ENCODE measurements at regions not wholly inside any gene's neighbourhood (a gene's known extent, or its start where the extent isn't known, plus 50 kb on each side); places are given as distances from the start of the nearest gene placed in this dataset.

DNA sequence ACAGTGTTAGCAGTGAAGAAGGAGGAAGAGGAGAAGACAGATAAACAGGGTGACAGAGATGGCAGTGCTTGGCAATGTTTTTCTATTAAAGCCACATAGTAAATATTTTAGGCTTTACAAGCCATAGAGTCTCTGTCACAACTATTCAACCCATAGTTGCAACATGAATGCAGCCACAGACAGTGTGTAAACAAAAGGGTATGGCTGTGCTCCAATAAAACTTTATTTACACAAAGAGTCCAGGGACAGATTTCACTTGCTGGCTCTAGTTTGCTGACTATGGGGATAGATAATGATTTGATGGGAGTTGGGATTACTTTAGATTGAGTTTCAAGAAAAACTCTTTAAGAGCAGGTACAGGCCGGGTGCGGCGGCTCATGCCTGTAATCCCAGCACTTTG lies 224.8 kb upstream of the SEMA6A start:
- H4K8ac ChIP-seq (replicated peaks; ENCODE audit: insufficient read length, low read depth, low read length) = no peak overlapping the region
- no peak overlapping the region for H3K4me3 Mint-ChIP-seq
- no peak overlapping the region for H2BK15ac ChIP-seq (ENCODE audit: low read depth, low read length)
- TF ChIP-seq, protein P1, sequence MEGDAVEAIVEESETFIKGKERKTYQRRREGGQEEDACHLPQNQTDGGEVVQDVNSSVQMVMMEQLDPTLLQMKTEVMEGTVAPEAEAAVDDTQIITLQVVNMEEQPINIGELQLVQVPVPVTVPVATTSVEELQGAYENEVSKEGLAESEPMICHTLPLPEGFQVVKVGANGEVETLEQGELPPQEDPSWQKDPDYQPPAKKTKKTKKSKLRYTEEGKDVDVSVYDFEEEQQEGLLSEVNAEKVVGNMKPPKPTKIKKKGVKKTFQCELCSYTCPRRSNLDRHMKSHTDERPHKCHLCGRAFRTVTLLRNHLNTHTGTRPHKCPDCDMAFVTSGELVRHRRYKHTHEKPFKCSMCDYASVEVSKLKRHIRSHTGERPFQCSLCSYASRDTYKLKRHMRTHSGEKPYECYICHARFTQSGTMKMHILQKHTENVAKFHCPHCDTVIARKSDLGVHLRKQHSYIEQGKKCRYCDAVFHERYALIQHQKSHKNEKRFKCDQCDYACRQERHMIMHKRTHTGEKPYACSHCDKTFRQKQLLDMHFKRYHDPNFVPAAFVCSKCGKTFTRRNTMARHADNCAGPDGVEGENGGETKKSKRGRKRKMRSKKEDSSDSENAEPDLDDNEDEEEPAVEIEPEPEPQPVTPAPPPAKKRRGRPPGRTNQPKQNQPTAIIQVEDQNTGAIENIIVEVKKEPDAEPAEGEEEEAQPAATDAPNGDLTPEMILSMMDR (conservative IDR thresholded peaks at IDR 0.05) = no peak
- H3K56ac ChIP-seq (ENCODE audit: insufficient read length, low read depth, low read length) = no peak overlapping the region
- no peak overlapping the region for H3T11ph ChIP-seq (ENCODE audit: low read length)
- no peak overlapping the region for H3K18ac ChIP-seq (ENCODE audit: insufficient read length, low read depth, low read length)
- no peaks in the 10 kb centered on the region for H3K4me1 ChIP-seq (ENCODE audit: insufficient read depth, low read length)
- H3K14ac ChIP-seq (ENCODE audit: insufficient read depth, low read length) = no peak overlapping the region
- H3K36me3 Mint-ChIP-seq (ENCODE audit: insufficient read depth in 1 of 3, low read depth in 3 of 3) = no peaks in the 10 kb centered on the region; a peak in 1 of 7 replicates
- no peak overlapping the region for H4K5ac ChIP-seq (ENCODE audit: insufficient read length, low read depth, low read length)
- H3K23me2 ChIP-seq (ENCODE audit: insufficient read length, low read depth, low read length, poor library complexity, severe bottlenecking) = no peaks in the 10 kb centered on the region
- no peak overlapping the region for H2AK5ac ChIP-seq (ENCODE audit: insufficient read length, low read length)
- H2BK20ac ChIP-seq (ENCODE audit: low read depth, low read length, poor library complexity, severe bottlenecking) = no peak overlapping the region
- no peak for DNase-seq
- H3K9me3 Mint-ChIP-seq = no peaks in the 10 kb centered on the region
- no peaks in the 10 kb centered on the region for H3K79me1 ChIP-seq (ENCODE audit: insufficient read depth, low read depth, low read length, poor library complexity, severe bottlenecking)
- H3K9me3 ChIP-seq (ENCODE audit: control insufficient read depth, low read depth, low read length) = no peaks in the 10 kb centered on the region
- H3K27ac ChIP-seq (ENCODE audit: insufficient read length, low read depth, low read length) = no peak overlapping the region
- no peaks in the 10 kb centered on the region for H3K27me3 ChIP-seq (ENCODE audit: insufficient read depth, low read length)
- H4K20me1 ChIP-seq (ENCODE audit: control insufficient read depth, insufficient read depth, insufficient read length) = no peaks in the 10 kb centered on the region
- peaks cover 0 to 4% of the 10 kb centered on the region in 2 experiments; a peak in 1 of 4 replicates for H3K4me1 Mint-ChIP-seq
- H3K79me2 ChIP-seq (ENCODE audit: insufficient read depth, low read length) = no peaks in the 10 kb centered on the region; the same call in 1 of the 2 replicates
- H2BK5ac ChIP-seq (ENCODE audit: insufficient read length, low read length) = no peak overlapping the region
- H2AFZ ChIP-seq (ENCODE audit: low read length) = no peak overlapping the region
- H3K23ac ChIP-seq (ENCODE audit: insufficient read length, low read depth, low read length) = no peak overlapping the region
- no peak overlapping the region for H3K4me2 ChIP-seq (ENCODE audit: insufficient read depth, insufficient read length, low read length)
- no peaks in the 10 kb centered on the region for H3K27me3 Mint-ChIP-seq (ENCODE audit: low read depth)
- no peak overlapping the region for H4K91ac ChIP-seq (ENCODE audit: insufficient read length, low read depth, low read length)
- H2BK12ac ChIP-seq (ENCODE audit: insufficient read length, low read depth, low read length) = no peak overlapping the region
- no CpG with 5 or more reads among the region's 3 CpGs for WGBS (ENCODE audit: extremely low coverage, insufficient read length, low lambda C conversion rate)
- H3K27ac Mint-ChIP-seq = no peak overlapping the region
- no peak overlapping the region for H3K4ac ChIP-seq (ENCODE audit: low read depth, low read length)
- H2BK120ac ChIP-seq (ENCODE audit: low read depth, low read length, poor library complexity, severe bottlenecking) = no peak overlapping the region
- H3K9ac ChIP-seq (ENCODE audit: extremely low read depth, insufficient read length, low read length) = no peak overlapping the region
